WTC11 (cell line): ENCODE measurements at regions not wholly inside any gene's neighbourhood (a gene's known extent, or its start where the extent isn't known, plus 50 kb on each side); places are given as distances from the start of the nearest gene placed in this dataset.

Source experiments
- ATF3 ChIP-seq: sonication (generic); formaldehyde crosslinking; conservative IDR thresholded peaks from 2 replicates; pipeline ENCODE4 v1.8.1; 2022; ENCODE audit warnings: mild to moderate bottlenecking, missing genetic modification reagents
- CREB1 ChIP-seq: sonication (generic); formaldehyde crosslinking; IDR thresholded peaks from 2 replicates; pipeline ENCODE4 v1.8.0; 2023; ENCODE audit warnings: mild to moderate bottlenecking, missing genetic modification reagents
- CTCF ChIP-seq: fragments of 200-600 bp; IDR thresholded peaks from 2 replicates; pipeline ENCODE4 v1.8.0; 2022; ENCODE audit warnings: antibody characterized with exemption
- E2F1 ChIP-seq: sonication (generic); formaldehyde crosslinking; IDR thresholded peaks from 2 replicates; pipeline ENCODE4 v1.8.0; 2022; ENCODE audit warnings: mild to moderate bottlenecking, missing genetic modification reagents
- JUN ChIP-seq: sonication (generic); formaldehyde crosslinking; IDR thresholded peaks from 2 replicates; pipeline ENCODE4 v1.8.0; 2023; ENCODE audit warnings: mild to moderate bottlenecking, missing genetic modification reagents
- NFYB ChIP-seq: sonication (generic); formaldehyde crosslinking; conservative IDR thresholded peaks from 2 replicates; pipeline ENCODE4 v1.8.0; 2022; ENCODE audit warnings: low read depth, missing genetic modification reagents
- SMAD3 ChIP-seq: sonication (generic); formaldehyde crosslinking; IDR thresholded peaks from 2 replicates; pipeline ENCODE4 v1.8.0; 2022; ENCODE audit warnings: missing genetic modification reagents, mild to moderate bottlenecking, borderline replicate concordance
- TEAD4 ChIP-seq: sonication (generic); formaldehyde crosslinking; IDR thresholded peaks from 2 replicates; pipeline ENCODE4 v1.8.0; 2022; ENCODE audit warnings: mild to moderate bottlenecking, missing genetic modification reagents
- ZNF281 ChIP-seq: sonication (generic); formaldehyde crosslinking; IDR thresholded peaks from 2 replicates; pipeline ENCODE4 v1.8.0; 2023; ENCODE audit warnings: mild to moderate bottlenecking, missing genetic modification reagents

GRCh38 chr11:82049199-82049598 is 684.5 kb downstream of the FAM181B start:
- TF ChIP-seq ATF3 (CRISPR knock-in tag), result no peak
- no peak for TF ChIP-seq CTCF
- no peak for TF ChIP-seq JUN (CRISPR knock-in tag)
- no peak for TF ChIP-seq SMAD3
- no peak for TF ChIP-seq CREB1 (CRISPR knock-in tag)
- no peak for TF ChIP-seq E2F1 (CRISPR knock-in tag)
- no peak for TF ChIP-seq NFYB
- no peak for TF ChIP-seq ZNF281 (CRISPR knock-in tag)
- no peak for TF ChIP-seq TEAD4 (CRISPR knock-in tag)
